DOHH2 (cell line): ENCODE measurements at regions not wholly inside any gene's neighbourhood (a gene's known extent, or its start where the extent isn't known, plus 50 kb on each side); places are given as distances from the start of the nearest gene placed in this dataset.

Experiments
- H3F3A ChIP-seq: fragments of 200-600 bp; sonication (generic), shearing (Covaris generic); 2 replicates; pipeline ENCODE4 v1.6.0; 2016; ENCODE audit warnings: antibody characterized with exemption, mild to moderate bottlenecking; ENCODE audit not compliant: control insufficient read depth, insufficient read depth
- H3K27ac ChIP-seq: fragments of 200-600 bp; sonication (generic); 2 replicates; pipeline ENCODE4 v1.5.1; 2014; ENCODE audit warnings: low read depth, mild to moderate bottlenecking, low read length, moderate library complexity
- H3K27me3 ChIP-seq: fragments of 200-600 bp; sonication (generic); 2 replicates; pipeline ENCODE4 v1.6.1; 2014; ENCODE audit warnings: mild to moderate bottlenecking, low read length, mixed read lengths; ENCODE audit not compliant: control insufficient read depth
- H3K36me3 ChIP-seq: fragments of 200-600 bp; sonication (generic); 2 replicates; pipeline ENCODE4 v1.6.1; 2014; ENCODE audit warnings: mild to moderate bottlenecking, low read length, moderate library complexity, mixed read lengths; ENCODE audit not compliant: control insufficient read depth
- H3K4me1 ChIP-seq: fragments of 200-600 bp; sonication (generic); 2 replicates; pipeline ENCODE4 v1.6.1; 2014; ENCODE audit warnings: mild to moderate bottlenecking, low read length, mixed read lengths; ENCODE audit not compliant: control insufficient read depth
- H3K4me2 ChIP-seq: fragments of 200-600 bp; sonication (generic); 2 replicates; pipeline ENCODE4 v1.6.0; 2014; ENCODE audit warnings: mild to moderate bottlenecking, low read length, moderate library complexity
- H3K4me3 ChIP-seq: fragments of 200-600 bp; sonication (generic); 2 replicates; pipeline ENCODE4 v1.5.1; 2014; ENCODE audit warnings: mild to moderate bottlenecking, low read length, mixed read lengths
- H3K79me2 ChIP-seq: fragments of 200-600 bp; sonication (generic); 2 replicates; pipeline ENCODE4 v1.6.1; 2014; ENCODE audit warnings: mild to moderate bottlenecking, low read length, mixed read lengths; ENCODE audit not compliant: control insufficient read depth
- H3K9me2 ChIP-seq: fragments of 200-600 bp; sonication (generic); replicated peaks from 2 replicates; pipeline ENCODE4 v1.6.1; 2014; ENCODE audit warnings: mild to moderate bottlenecking, low read length, mixed read lengths; ENCODE audit not compliant: control insufficient read depth
- H3K9me3 ChIP-seq: fragments of 200-600 bp; sonication (generic); 2 replicates; pipeline ENCODE4 v1.6.1; 2014; ENCODE audit warnings: antibody characterized with exemption, low read length, mixed read lengths; ENCODE audit not compliant: control insufficient read depth, insufficient read depth
- H4K20me1 ChIP-seq: fragments of 200-600 bp; sonication (generic); 2 replicates; pipeline ENCODE4 v1.6.0; 2014; ENCODE audit warnings: low read depth, mild to moderate bottlenecking, antibody characterized with exemption, low read length, moderate library complexity; ENCODE audit not compliant: control insufficient read depth, insufficient read depth
- CTCF ChIP-seq: fragments of 200-600 bp; sonication (generic); IDR thresholded peaks from one replicate; pipeline ENCODE4 v1.5.1; 2014; ENCODE audit warnings: antibody characterized with exemption, mild to moderate bottlenecking, low read depth, low read length; ENCODE audit not compliant: poor library complexity, severe bottlenecking
- EZH2phosphoT487 ChIP-seq: fragments of 200-600 bp; sonication (generic); IDR thresholded peaks from 2 replicates; pipeline ENCODE4 v1.6.1; 2017; ENCODE audit warnings: borderline replicate concordance, mild to moderate bottlenecking, antibody characterized with exemption, low read length, moderate library complexity, mixed read lengths

GRCh38 chr19:29295285-29295684 is 82.3 kb upstream of the UQCRFS1 start:
- no peaks in the 10 kb centered on the region for H3F3A ChIP-seq
- no peaks in the 10 kb centered on the region for H4K20me1 ChIP-seq
- H3K36me3 ChIP-seq = no peaks in the 10 kb centered on the region
- no peak overlapping the region for H3K4me3 ChIP-seq
- no peaks in the 10 kb centered on the region for H3K9me3 ChIP-seq
- TF ChIP-seq CTCF (no peak), EZH2phosphoT487 (no peak)
- no peaks in the 10 kb centered on the region for H3K27me3 ChIP-seq
- H3K4me2 ChIP-seq = no peak overlapping the region
- no peaks in the 10 kb centered on the region for H3K4me1 ChIP-seq
- no peaks in the 10 kb centered on the region for H3K79me2 ChIP-seq
- H3K9me2 ChIP-seq = no peaks in the 10 kb centered on the region
- H3K27ac ChIP-seq = no peak overlapping the region

GRCh38 chr19:29297381-29297780 is 84.4 kb upstream of the UQCRFS1 start:
- no peak overlapping the region for H3K27ac ChIP-seq
- H3F3A ChIP-seq = no peaks in the 10 kb centered on the region
- TF ChIP-seq EZH2phosphoT487 (no peak), CTCF (no peak)
- H3K4me1 ChIP-seq = no peaks in the 10 kb centered on the region
- no peak overlapping the region for H3K4me2 ChIP-seq
- no peaks in the 10 kb centered on the region for H3K27me3 ChIP-seq
- H3K9me2 ChIP-seq = no peaks in the 10 kb centered on the region
- H3K36me3 ChIP-seq = no peaks in the 10 kb centered on the region
- no peaks in the 10 kb centered on the region for H3K9me3 ChIP-seq
- H3K4me3 ChIP-seq = no peak overlapping the region
- no peaks in the 10 kb centered on the region for H4K20me1 ChIP-seq
- no peaks in the 10 kb centered on the region for H3K79me2 ChIP-seq

GRCh38 chr19:29299416-29300380 is 86.7 kb upstream of the UQCRFS1 start:
- Histone ChIP-seq H3K27me3 (no peaks in the 10 kb centered on the region), H4K20me1 (no peaks in the 10 kb centered on the region), H3F3A (no peaks in the 10 kb centered on the region), H3K9me2 (no peaks in the 10 kb centered on the region), H3K36me3 (no peaks in the 10 kb centered on the region), H3K4me2 (no peak overlapping the region), H3K4me3 (no peak overlapping the region), H3K79me2 (no peaks in the 10 kb centered on the region), H3K4me1 (no peaks in the 10 kb centered on the region), H3K27ac (no peak overlapping the region), H3K9me3 (no peaks in the 10 kb centered on the region)
- no peak for TF ChIP-seq CTCF
- no peak for TF ChIP-seq EZH2phosphoT487
